OCI-LY7 (cell line): ENCODE measurements at regions not wholly inside any gene's neighbourhood (a gene's known extent, or its start where the extent isn't known, plus 50 kb on each side); places are given as distances from the start of the nearest gene placed in this dataset.

Source experiments
- BruUV-seq: library from RNA; stranded (reverse); fragments of 400-500 nt; replicated peaks from 2 replicates; lab custom pipeline; 2021; lab: Mats Ljungman, UMichigan
- CTCF ChIA-PET: fragments of 300-600 bp; sonication (Branson Sonifier 250); formaldehyde crosslinking; loops from one replicate; lab custom pipeline; 2022; ENCODE audit warnings: antibody characterized with exemption; ENCODE audit not compliant: unreplicated experiment; lab: Charles Lee
- POLR2A ChIA-PET: fragments of 300-600 bp; sonication (Branson Sonifier 250); formaldehyde crosslinking; loops from one replicate; lab custom pipeline; 2022; ENCODE audit warnings: antibody characterized with exemption; lab: Charles Lee
- DNase-seq: peaks from one replicate; pipeline ENCODE4 v3.0.0-alpha.2; 2015; ENCODE audit warnings: low spot score
- H2AFZ ChIP-seq: fragments of 200-600 bp; sonication (generic), shearing (Covaris generic); 2 replicates; pipeline ENCODE4 v1.6.1; 2014; ENCODE audit warnings: mild to moderate bottlenecking, antibody characterized with exemption, low read length, moderate library complexity
- H3K27ac ChIP-seq: fragments of 200-600 bp; sonication (generic); 2 replicates; pipeline ENCODE4 v1.5.1; 2014; ENCODE audit warnings: mixed run types, low read depth, mild to moderate bottlenecking, moderate library complexity, low read length, inconsistent platforms; ENCODE audit not compliant: poor library complexity, severe bottlenecking
- H3K36me3 ChIP-seq: fragments of 200-600 bp; sonication (generic); 2 replicates; pipeline ENCODE4 v1.6.1; 2014; ENCODE audit warnings: mild to moderate bottlenecking, antibody characterized with exemption, low read length, moderate library complexity, mixed read lengths; ENCODE audit not compliant: insufficient read depth
- H3K4me1 ChIP-seq: fragments of 200-600 bp; sonication (generic); 2 replicates; pipeline ENCODE4 v1.5.1; 2014; ENCODE audit warnings: mild to moderate bottlenecking, low read length; ENCODE audit not compliant: insufficient read depth, poor library complexity, severe bottlenecking
- H3K4me2 ChIP-seq: fragments of 200-600 bp; sonication (generic); 2 replicates; pipeline ENCODE4 v1.6.1; 2014; ENCODE audit warnings: mild to moderate bottlenecking, low read length
- H3K4me3 ChIP-seq: fragments of 200-600 bp; sonication (generic); 2 replicates; pipeline ENCODE4 v1.5.1; 2014; ENCODE audit warnings: mild to moderate bottlenecking, low read depth, low read length; ENCODE audit not compliant: poor library complexity, severe bottlenecking
- H3K79me2 ChIP-seq: fragments of 200-600 bp; sonication (generic); 2 replicates; pipeline ENCODE4 v1.6.1; 2016; ENCODE audit warnings: low read depth, mild to moderate bottlenecking, low read length, moderate library complexity, mixed read lengths; ENCODE audit not compliant: insufficient read depth
- H3K9me2 ChIP-seq: fragments of 200-600 bp; sonication (generic); 2 replicates; pipeline ENCODE4 v1.6.1; 2016; ENCODE audit warnings: mild to moderate bottlenecking, low read length, mixed read lengths; ENCODE audit not compliant: insufficient read depth
- H3K9me3 ChIP-seq: fragments of 200-600 bp; sonication (generic); 2 replicates; pipeline ENCODE4 v1.6.1; 2014; ENCODE audit warnings: mild to moderate bottlenecking, mixed run types, low read length, mixed read lengths
- H4K20me1 ChIP-seq: fragments of 200-600 bp; sonication (generic); 2 replicates; pipeline ENCODE4 v1.6.1; 2014; ENCODE audit warnings: mild to moderate bottlenecking, antibody characterized with exemption, low read length, moderate library complexity, mixed read lengths; ENCODE audit not compliant: insufficient read depth
- EZH2phosphoT487 ChIP-seq: fragments of 200-600 bp; sonication (generic); IDR thresholded peaks from 2 replicates; pipeline ENCODE4 v1.6.1; 2018; ENCODE audit warnings: low read depth, borderline replicate concordance, mild to moderate bottlenecking, mixed run types, antibody characterized with exemption, low read length, moderate library complexity, mixed read lengths
- intact Hi-C: fragments of 100-400 bp; cut with micrococcal nuclease; formaldehyde crosslinking; loops from one replicate; pipeline ENCODE4 v1.10.0; 2022; ENCODE audit not compliant: unreplicated experiment
- TF ChIP-seq, protein P1 (sequence below): fragments of 200-600 bp; sonication (generic); conservative IDR thresholded peaks from 2 replicates; pipeline ENCODE4 v1.5.1; 2014; ENCODE audit warnings: mild to moderate bottlenecking, antibody characterized with exemption, low read length, moderate library complexity, mixed read lengths

DNA sequence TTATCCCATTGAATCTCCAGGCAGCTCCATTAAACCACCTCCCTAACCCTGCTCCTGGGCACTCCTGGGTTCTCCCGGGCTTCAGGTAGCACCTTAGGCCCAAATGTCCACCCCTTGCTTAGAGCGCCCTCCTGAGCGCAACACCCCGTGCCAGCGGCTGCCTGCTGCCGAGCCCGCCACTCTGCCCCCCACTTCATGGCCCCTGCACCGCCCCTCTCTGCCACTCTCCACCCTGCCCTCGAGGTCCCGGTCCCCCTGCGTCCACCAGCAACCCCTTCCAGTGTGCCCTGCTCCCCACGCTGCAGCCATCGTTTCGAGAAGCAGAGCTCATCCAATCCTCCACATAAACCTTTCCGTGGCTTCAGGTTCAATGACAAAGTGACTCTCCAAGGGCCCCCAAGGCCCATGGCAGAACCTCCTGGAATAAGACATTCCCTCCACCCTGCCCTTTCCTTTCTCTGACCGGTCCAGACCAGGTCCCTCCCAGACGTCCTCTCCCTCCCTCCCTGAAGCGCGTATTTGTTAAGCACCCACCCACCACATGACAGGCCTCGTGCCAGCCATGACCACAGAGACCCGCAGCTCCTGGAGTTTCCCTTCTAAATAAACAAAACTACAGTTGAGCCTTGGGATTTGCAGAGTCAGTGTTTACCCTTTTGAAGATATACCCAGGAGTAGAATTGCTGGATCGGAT is 66.6 kb downstream of the ARHGEF18 start:
- no peak overlapping the region for H3K4me2 ChIP-seq
- peaks cover 10% of the 10 kb centered on the region for H3K4me1 ChIP-seq
- ChIA-PET POLR2A (no interaction called here), CTCF (no interaction called here)
- no peak overlapping the region for H3K27ac ChIP-seq
- peaks cover 80% of the 10 kb centered on the region for H3K36me3 ChIP-seq
- no peaks in the 10 kb centered on the region for H3K9me2 ChIP-seq
- H4K20me1 ChIP-seq = no peaks in the 10 kb centered on the region
- BruUV-seq = TSS peak; percentile 23
- no peak for DNase-seq
- H3K9me3 ChIP-seq = no peaks in the 10 kb centered on the region
- H3K4me3 ChIP-seq = no peak overlapping the region
- no peak overlapping the region for H2AFZ ChIP-seq
- H3K79me2 ChIP-seq = peaks cover 45% of the 10 kb centered on the region
- intact Hi-C loops = no loop called here
- TF ChIP-seq, protein P1, sequence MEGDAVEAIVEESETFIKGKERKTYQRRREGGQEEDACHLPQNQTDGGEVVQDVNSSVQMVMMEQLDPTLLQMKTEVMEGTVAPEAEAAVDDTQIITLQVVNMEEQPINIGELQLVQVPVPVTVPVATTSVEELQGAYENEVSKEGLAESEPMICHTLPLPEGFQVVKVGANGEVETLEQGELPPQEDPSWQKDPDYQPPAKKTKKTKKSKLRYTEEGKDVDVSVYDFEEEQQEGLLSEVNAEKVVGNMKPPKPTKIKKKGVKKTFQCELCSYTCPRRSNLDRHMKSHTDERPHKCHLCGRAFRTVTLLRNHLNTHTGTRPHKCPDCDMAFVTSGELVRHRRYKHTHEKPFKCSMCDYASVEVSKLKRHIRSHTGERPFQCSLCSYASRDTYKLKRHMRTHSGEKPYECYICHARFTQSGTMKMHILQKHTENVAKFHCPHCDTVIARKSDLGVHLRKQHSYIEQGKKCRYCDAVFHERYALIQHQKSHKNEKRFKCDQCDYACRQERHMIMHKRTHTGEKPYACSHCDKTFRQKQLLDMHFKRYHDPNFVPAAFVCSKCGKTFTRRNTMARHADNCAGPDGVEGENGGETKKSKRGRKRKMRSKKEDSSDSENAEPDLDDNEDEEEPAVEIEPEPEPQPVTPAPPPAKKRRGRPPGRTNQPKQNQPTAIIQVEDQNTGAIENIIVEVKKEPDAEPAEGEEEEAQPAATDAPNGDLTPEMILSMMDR = no peak
- no peak for TF ChIP-seq EZH2phosphoT487

- intact Hi-C loops = no loop called here
- H3K4me2 ChIP-seq = no peak overlapping the region
- peaks cover 80% of the 10 kb centered on the region for H3K36me3 ChIP-seq
- H3K79me2 ChIP-seq = peaks cover 39% of the 10 kb centered on the region
- H3K27ac ChIP-seq = no peak overlapping the region
- no peaks in the 10 kb centered on the region for H3K9me3 ChIP-seq
- POLR2A ChIA-PET = no interaction called here
- no peaks in the 10 kb centered on the region for H4K20me1 ChIP-seq
- no peak overlapping the region for H2AFZ ChIP-seq
- H3K4me1 ChIP-seq = peaks cover 4% of the 10 kb centered on the region
- CTCF ChIA-PET = no interaction called here
- no peak for DNase-seq
- H3K4me3 ChIP-seq = no peak overlapping the region
- TF ChIP-seq, protein P1 = no peak
- TF ChIP-seq EZH2phosphoT487 = no peak
- BruUV-seq = no TSS peak
- H3K9me2 ChIP-seq = no peaks in the 10 kb centered on the region
Observed at GRCh38 chr19:7415857-7416371, 67.2 kb downstream of the ARHGEF18 start.

GRCh38 chr19:7417671-7418324 is 69.1 kb downstream of the ARHGEF18 start:
- no peak for DNase-seq
- Histone ChIP-seq H3K9me3 (no peaks in the 10 kb centered on the region), H3K4me3 (no peak overlapping the region), H3K4me2 (no peak overlapping the region), H3K4me1 (no peaks in the 10 kb centered on the region), H3K9me2 (no peaks in the 10 kb centered on the region), H3K27ac (no peak overlapping the region), H3K79me2 (peaks cover 21% of the 10 kb centered on the region; the same call in 1 of the 2 replicates), H4K20me1 (no peaks in the 10 kb centered on the region), H3K36me3 (peaks cover 80% of the 10 kb centered on the region), H2AFZ (no peak overlapping the region)
- POLR2A ChIA-PET = interaction anchor here (0.6 kb wide), 1 partner anchor 17 kb away, joined by 3 read pairs; no protein-coding TSS in a partner anchor
- intact Hi-C loops = no loop called here
- no TSS peak for BruUV-seq
- no peak for TF ChIP-seq EZH2phosphoT487
- TF ChIP-seq, protein P1 = no peak
- CTCF ChIA-PET = no interaction called here
